ENCODE measurements at regions not wholly inside any gene's neighbourhood (a gene's known extent, or its start where the extent isn't known, plus 50 kb on each side); places are given as distances from the start of the nearest gene placed in this dataset.

DNA sequence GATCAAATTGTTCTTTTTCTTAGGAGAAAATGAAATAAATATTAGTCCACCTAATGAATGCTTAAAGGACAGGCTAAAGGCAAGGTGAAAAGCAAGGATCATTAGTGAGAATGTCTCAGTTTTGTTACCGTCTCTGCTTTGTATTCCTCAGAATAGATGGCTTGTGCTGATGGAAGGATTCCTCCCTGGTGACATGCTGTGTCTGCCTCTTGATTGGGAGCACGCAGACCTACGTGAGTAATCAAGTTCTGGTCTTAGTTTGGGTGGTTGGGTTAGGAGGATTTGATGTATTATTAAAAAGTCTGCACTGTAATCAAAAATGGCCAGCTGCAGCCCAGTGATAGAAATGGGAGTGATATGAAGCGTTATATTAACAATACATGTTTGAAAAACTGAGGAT is 78.8 kb upstream of the RTL1 start:
- TF ChIP-seq, protein P1, sequence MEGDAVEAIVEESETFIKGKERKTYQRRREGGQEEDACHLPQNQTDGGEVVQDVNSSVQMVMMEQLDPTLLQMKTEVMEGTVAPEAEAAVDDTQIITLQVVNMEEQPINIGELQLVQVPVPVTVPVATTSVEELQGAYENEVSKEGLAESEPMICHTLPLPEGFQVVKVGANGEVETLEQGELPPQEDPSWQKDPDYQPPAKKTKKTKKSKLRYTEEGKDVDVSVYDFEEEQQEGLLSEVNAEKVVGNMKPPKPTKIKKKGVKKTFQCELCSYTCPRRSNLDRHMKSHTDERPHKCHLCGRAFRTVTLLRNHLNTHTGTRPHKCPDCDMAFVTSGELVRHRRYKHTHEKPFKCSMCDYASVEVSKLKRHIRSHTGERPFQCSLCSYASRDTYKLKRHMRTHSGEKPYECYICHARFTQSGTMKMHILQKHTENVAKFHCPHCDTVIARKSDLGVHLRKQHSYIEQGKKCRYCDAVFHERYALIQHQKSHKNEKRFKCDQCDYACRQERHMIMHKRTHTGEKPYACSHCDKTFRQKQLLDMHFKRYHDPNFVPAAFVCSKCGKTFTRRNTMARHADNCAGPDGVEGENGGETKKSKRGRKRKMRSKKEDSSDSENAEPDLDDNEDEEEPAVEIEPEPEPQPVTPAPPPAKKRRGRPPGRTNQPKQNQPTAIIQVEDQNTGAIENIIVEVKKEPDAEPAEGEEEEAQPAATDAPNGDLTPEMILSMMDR (conservative IDR thresholded peaks at IDR 0.05; ENCODE audit: low read depth in 2 of 2), result no peak
- no peak for TF ChIP-seq EZH2phosphoT487 (IDR thresholded peaks at IDR 0.05; ENCODE audit: unreplicated experiment)
- TF ChIP-seq POLR2AphosphoS5 (IDR thresholded peaks at IDR 0.05; ENCODE audit: low read depth), result no peak
- no peak for TF ChIP-seq REST (IDR thresholded peaks at IDR 0.05; ENCODE audit: unreplicated experiment)
- no peak for TF ChIP-seq EZH2 (IDR thresholded peaks at IDR 0.05; ENCODE audit: low read depth, unreplicated experiment)
- no peak for TF ChIP-seq NANOG (IDR thresholded peaks at IDR 0.05; ENCODE audit: borderline replicate concordance)
